ENCODE measurements at regions not wholly inside any gene's neighbourhood (a gene's known extent, or its start where the extent isn't known, plus 50 kb on each side); places are given as distances from the start of the nearest gene placed in this dataset.

DNA sequence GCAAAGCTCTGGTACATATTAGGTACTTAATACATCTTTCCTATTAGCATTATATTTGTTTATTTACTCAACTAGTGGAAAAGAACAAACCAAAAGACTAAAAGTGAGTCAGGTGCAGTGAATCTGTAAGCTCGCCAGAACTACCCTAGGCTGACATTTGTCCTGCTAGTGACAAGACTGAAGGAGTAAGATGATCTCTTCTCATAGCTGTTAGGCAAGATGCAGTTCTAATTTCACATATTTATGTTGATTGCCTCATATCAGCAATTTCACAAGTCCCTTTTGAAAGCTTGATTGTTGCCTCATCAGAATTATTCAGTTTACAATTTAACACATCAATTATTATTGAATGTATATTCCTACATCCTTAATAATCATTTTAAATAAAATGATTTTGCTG is 293.0 kb upstream of the NAV3 start (continued):
- TF ChIP-seq RBM15 (IDR thresholded peaks at IDR 0.05; ENCODE audit: insufficient read depth, low read length): no peak
- no peak for TF ChIP-seq ZNF175 (CRISPR knock-in tag; IDR thresholded peaks at IDR 0.05; ENCODE audit: low read depth)
- TF ChIP-seq HOXB6 (CRISPR knock-in tag; IDR thresholded peaks at IDR 0.05; ENCODE audit: borderline replicate concordance): no peak
- TF ChIP-seq ZNF12 (CRISPR knock-in tag; IDR thresholded peaks at IDR 0.05): no peak
- no peak for TF ChIP-seq ZNF76 (CRISPR knock-in tag; IDR thresholded peaks at IDR 0.05; ENCODE audit: borderline replicate concordance)
- TF ChIP-seq, protein P1, sequence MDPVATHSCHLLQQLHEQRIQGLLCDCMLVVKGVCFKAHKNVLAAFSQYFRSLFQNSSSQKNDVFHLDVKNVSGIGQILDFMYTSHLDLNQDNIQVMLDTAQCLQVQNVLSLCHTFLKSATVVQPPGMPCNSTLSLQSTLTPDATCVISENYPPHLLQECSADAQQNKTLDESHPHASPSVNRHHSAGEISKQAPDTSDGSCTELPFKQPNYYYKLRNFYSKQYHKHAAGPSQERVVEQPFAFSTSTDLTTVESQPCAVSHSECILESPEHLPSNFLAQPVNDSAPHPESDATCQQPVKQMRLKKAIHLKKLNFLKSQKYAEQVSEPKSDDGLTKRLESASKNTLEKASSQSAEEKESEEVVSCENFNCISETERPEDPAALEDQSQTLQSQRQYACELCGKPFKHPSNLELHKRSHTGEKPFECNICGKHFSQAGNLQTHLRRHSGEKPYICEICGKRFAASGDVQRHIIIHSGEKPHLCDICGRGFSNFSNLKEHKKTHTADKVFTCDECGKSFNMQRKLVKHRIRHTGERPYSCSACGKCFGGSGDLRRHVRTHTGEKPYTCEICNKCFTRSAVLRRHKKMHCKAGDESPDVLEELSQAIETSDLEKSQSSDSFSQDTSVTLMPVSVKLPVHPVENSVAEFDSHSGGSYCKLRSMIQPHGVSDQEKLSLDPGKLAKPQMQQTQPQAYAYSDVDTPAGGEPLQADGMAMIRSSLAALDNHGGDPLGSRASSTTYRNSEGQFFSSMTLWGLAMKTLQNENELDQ (CRISPR knock-in tag; IDR thresholded peaks at IDR 0.05; ENCODE audit: borderline replicate concordance): no peak
- TF ChIP-seq, protein P2, sequence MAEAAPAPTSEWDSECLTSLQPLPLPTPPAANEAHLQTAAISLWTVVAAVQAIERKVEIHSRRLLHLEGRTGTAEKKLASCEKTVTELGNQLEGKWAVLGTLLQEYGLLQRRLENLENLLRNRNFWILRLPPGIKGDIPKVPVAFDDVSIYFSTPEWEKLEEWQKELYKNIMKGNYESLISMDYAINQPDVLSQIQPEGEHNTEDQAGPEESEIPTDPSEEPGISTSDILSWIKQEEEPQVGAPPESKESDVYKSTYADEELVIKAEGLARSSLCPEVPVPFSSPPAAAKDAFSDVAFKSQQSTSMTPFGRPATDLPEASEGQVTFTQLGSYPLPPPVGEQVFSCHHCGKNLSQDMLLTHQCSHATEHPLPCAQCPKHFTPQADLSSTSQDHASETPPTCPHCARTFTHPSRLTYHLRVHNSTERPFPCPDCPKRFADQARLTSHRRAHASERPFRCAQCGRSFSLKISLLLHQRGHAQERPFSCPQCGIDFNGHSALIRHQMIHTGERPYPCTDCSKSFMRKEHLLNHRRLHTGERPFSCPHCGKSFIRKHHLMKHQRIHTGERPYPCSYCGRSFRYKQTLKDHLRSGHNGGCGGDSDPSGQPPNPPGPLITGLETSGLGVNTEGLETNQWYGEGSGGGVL (CRISPR knock-in tag; IDR thresholded peaks at IDR 0.05): no peak
- no peak for TF ChIP-seq POLR3A (IDR thresholded peaks at IDR 0.05; ENCODE audit: borderline replicate concordance, extremely low read depth, insufficient read depth, insufficient read length)
